Erythroblast (primary cell): ENCODE measurements at regions not wholly inside any gene's neighbourhood (a gene's known extent, or its start where the extent isn't known, plus 50 kb on each side); places are given as distances from the start of the nearest gene placed in this dataset.
"Not testable (repeated sequence)": the region's sequence is repeated elsewhere in the genome, so short reads cannot be mapped to it uniquely, and the experiment has no call there.

ENCODE experiments used
- DNase-seq, 2 experiments: peaks; one replicate each; lab custom pipeline; 2025; lab: John Stamatoyannopoulos, UW
- GATA1 ChIP-seq: IDR thresholded peaks from 2 replicates; pipeline ENCODE4 v1.6.1; 2011; ENCODE audit warnings: low read depth, mild to moderate bottlenecking, control low read depth, low read length, moderate library complexity
- POLR2A ChIP-seq: IDR thresholded peaks from 2 replicates; pipeline ENCODE4 v1.6.1; 2011; ENCODE audit warnings: mild to moderate bottlenecking, low read length

GRCh38 chr2:215657844-215658243, 222.0 kb upstream of the FN1 start:
- TF ChIP-seq POLR2A: no peak
- TF ChIP-seq GATA1: no peak
- no peak for DNase-seq

- TF ChIP-seq GATA1: no peak
- no peak for TF ChIP-seq POLR2A
- no peak for DNase-seq
These were observed 218.4 kb upstream of the FN1 start for GRCh38 chr2:215654148-215654819.

- DNase-seq: no peak
- TF ChIP-seq GATA1 (no peak), POLR2A (no peak)
These were observed 217.6 kb upstream of the FN1 start for GRCh38 chr2:215653344-215654030.

GRCh38 chr2:215652388-215652787, 216.5 kb upstream of the FN1 start:
- no peak for TF ChIP-seq POLR2A
- TF ChIP-seq GATA1: no peak
- DNase-seq: no peak

- DNase-seq: no peak
- TF ChIP-seq GATA1 (no peak), POLR2A (no peak)
These were observed 215.5 kb upstream of the FN1 start for GRCh38 chr2:215651412-215651811.

- DNase-seq: no peak
These were observed 208.5 kb upstream of the FN1 start for GRCh38 chr2:215644233-215644897.

GRCh38 chr2:215638687-215639086, 202.8 kb upstream of the FN1 start:
- TF ChIP-seq POLR2A (no peak), GATA1 (no peak)

More at GRCh38 chr2:215644233-215644897, 208.5 kb upstream of the FN1 start:
- TF ChIP-seq POLR2A: no peak
- TF ChIP-seq GATA1: no peak

GRCh38 chr2:215637651-215638050, 201.8 kb upstream of the FN1 start:
- no peak for DNase-seq
- TF ChIP-seq GATA1 (no peak), POLR2A (no peak)

More at GRCh38 chr2:215638687-215639086, 202.8 kb upstream of the FN1 start:
- no peak for DNase-seq

- TF ChIP-seq POLR2A (no peak), GATA1 (no peak)
- DNase-seq: no peak
These were observed 200.9 kb upstream of the FN1 start for GRCh38 chr2:215636816-215637215.

- TF ChIP-seq GATA1 (no peak), POLR2A (no peak)
- DNase-seq: no peak
These were observed 199.9 kb upstream of the FN1 start for GRCh38 chr2:215635788-215636139.

- TF ChIP-seq POLR2A (no peak), GATA1 (no peak)
- no peak for DNase-seq
These were observed 199.4 kb upstream of the FN1 start for GRCh38 chr2:215635071-215635787.

GRCh38 chr2:215633360-215633759, 197.5 kb upstream of the FN1 start:
- no peak for DNase-seq
- TF ChIP-seq POLR2A: no peak
- TF ChIP-seq GATA1: no peak

GRCh38 chr2:215631696-215632095, 195.8 kb upstream of the FN1 start:
- TF ChIP-seq GATA1: no peak
- DNase-seq: no peak

GRCh38 chr2:215630796-215631195, 194.9 kb upstream of the FN1 start:
- DNase-seq: not testable (repeated sequence)
